NCI-H526 (cell line): ENCODE measurements at regions not wholly inside any gene's neighbourhood (a gene's known extent, or its start where the extent isn't known, plus 50 kb on each side); places are given as distances from the start of the nearest gene placed in this dataset.

Experiments used
- DNase-seq, 2 experiments: peaks; one replicate each; lab custom pipeline; 2025; lab: John Stamatoyannopoulos, UW

DNA sequence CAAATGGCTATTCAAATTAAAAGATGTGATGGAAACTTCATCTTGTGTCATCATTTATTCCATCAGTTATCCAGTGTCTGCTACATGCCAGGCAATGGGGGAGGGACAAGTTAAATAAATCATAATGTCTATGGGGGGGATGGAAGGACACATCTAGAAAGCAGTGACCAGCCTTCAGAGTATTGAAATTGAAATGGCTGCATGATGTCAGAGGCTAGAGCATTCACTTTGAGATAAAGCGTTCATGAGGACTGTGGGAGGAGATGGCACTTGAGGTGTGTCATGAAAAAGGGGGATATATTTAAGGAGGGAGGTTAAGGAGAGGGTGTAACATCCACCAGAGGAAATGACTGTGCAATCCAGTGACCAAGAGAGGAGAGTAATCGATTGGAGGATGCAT is 50.6 kb downstream of the SLIT2 start:
- DNase-seq = no peak

DNA sequence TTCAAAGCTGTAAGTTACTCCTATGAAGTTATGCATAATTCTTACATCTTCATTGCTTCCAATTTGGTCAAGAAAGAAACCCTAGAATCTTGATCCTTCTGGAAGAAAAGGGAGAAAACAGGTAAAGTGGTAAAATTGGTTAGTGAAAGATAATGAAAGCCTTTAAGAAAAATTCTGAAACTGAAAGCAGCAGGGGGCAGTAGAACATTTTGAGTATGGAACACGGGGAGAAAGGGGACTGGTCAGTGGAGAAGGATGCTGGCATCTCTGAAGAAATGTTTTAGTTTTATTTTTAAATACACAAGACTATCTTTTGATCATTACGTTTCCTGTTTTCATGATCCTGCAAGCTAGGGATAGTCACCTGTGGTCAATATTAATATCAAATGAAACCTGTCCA is 54.3 kb downstream of the SLIT2 start:
- peak in 1 of 2 experiments; percentile 20 for DNase-seq

- no peak for DNase-seq
These were observed 60.2 kb downstream of the SLIT2 start for GRCh38 chr4:20311856-20312255.

GRCh38 chr4:20313237-20314030 is 61.7 kb downstream of the SLIT2 start:
- no peak for DNase-seq

GRCh38 chr4:20317424-20317985 is 65.8 kb downstream of the SLIT2 start:
- DNase-seq = no peak

GRCh38 chr4:20318001-20318908 is 66.5 kb downstream of the SLIT2 start:
- DNase-seq = no peak

- no peak for DNase-seq
These were observed 67.2 kb downstream of the SLIT2 start for GRCh38 chr4:20318909-20319277.

DNA sequence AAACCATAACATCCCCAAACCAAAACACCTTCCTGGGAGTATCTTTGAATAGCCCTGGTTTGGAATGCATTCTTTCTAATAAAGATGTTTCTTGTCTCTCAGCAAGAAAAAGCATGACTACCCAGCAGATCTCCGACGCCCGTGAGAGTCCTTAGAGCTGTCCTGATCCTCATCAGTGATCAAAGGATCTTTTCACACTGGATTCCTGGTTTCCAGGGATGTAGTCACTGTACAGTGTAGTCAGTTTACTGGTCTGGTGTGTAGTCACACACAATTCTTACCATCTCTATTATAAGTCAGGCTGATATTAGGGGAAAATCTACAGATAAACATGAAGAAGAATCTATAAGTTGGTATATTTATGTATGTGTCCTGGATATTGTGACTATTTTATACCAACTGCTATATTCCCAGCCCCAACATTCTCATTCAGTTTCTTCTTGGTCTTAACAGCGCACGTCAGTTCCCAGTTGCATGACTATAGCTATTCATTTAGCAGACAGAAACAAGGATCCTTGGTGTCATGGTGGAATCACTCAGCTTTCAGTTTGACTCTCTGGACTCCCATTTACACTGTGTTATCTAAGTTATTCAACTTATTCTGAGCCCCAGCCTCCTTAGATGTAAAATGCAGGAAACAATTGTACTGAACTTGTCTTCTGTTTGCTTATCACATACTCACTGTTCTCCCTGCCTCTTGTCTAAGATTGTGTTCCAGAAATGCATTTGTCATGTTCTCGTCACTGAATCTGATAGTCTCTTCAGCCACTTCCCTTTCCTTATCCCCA is 68.3 kb downstream of the SLIT2 start:
- DNase-seq = no peak

GRCh38 chr4:20323991-20324390 is 72.3 kb downstream of the SLIT2 start:
- DNase-seq = no peak

DNA sequence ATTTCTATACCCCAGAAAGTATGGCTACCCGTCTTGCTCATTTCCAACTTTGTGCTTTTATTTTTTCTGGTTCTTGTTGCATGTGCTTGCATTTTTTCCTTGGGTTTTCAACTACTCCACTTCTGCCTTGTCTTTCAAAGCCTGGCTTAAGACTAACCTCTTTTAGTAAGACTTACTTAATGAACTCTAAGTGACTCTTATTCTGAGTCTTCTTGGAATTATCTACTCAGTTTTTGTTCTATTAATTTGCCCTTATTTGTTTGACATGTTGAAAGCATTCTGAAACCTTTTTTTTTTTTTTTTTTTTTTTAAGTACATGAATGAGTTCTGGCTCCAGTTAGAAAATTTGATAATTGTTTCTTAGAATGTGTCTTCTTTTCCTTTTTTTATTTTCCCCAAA is 74.8 kb downstream of the SLIT2 start:
- DNase-seq = no peak

DNA sequence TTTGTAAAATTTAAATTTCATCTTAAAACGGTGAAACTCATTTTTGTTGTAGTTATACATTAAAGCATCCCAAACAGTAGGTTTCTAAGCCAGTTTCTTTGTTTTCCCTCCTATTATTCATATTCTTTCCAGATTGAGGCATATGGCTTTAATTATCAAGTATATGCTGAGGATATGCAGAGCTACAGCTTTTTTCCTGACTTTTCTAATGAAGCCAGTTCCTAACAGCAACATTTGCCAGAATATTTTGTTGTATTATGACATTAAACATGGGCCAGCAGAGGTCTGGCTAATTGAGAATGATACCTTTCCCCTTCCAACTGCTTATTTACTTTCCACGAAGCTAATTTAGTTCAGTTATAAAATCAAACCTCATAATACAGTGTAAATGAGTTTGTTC is 75.3 kb downstream of the SLIT2 start:
- DNase-seq = no peak

GRCh38 chr4:20327808-20328207 is 76.1 kb downstream of the SLIT2 start:
- DNase-seq = no peak

- no peak for DNase-seq
These were observed 79.9 kb downstream of the SLIT2 start for GRCh38 chr4:20331642-20332041.

DNA sequence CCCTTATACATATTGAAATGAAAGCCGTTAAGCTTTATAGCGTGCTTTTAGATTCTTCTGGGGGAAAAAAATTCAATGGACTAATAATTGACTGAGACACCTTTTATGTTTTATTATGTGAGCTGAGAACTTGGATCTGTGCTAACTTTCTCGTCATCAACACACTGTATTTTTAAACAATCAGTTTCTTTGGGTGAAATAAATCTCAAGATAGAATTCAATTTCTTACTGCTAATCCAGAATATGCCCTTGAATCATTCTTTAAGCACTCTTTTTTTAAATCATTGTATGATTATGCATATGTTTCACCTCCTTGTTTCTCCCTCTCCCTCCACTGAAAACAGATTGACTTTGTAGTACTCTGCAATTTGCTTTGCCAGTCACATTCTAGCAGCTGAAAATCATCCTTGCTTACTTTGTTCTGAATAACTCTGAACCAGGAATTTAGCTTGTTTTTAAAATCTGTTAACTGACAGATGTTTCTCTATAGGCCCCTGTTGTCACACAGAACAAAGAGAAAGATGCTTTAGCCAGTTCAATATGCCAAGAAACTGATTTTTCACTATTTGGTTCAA is 81.5 kb downstream of the SLIT2 start:
- no peak for DNase-seq

DNA sequence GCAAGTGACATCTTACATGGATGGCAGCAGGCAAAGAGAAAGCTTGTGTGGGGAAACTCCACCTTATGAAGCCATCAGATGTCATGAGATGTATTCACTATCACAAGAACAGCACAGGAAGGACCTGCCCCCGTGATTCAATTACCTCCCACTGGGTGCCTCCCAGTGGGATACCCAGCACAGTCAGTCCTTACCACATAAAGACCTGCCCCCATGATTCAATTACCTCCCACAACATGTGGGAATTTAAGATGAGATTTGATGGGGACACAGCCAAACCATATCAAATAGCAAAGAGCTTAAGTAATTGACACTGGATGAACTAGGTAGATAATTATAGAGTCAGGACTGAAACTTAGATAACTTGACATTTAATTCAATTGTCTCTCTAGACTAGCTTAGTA is 85.6 kb downstream of the SLIT2 start:
- DNase-seq = no peak

DNA sequence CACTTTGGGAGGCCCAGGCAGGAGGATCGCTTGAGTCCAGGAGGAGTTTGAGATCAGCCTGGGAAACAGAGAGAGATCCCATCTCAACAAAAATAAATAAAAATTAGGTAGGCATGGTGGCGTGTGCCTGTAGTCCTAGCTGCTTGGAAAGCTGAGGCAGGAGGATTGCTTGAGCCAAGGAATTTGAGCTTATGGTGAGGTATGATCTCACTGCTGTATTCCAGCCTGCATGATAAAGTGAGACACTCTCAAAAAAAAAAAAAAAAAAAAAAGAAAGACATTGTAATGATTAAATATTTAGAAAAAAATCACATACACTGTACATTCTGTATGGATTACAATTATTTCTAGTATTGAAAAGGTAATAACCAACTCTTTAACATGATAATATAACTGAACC is 87.1 kb downstream of the SLIT2 start:
- DNase-seq = no peak

DNA sequence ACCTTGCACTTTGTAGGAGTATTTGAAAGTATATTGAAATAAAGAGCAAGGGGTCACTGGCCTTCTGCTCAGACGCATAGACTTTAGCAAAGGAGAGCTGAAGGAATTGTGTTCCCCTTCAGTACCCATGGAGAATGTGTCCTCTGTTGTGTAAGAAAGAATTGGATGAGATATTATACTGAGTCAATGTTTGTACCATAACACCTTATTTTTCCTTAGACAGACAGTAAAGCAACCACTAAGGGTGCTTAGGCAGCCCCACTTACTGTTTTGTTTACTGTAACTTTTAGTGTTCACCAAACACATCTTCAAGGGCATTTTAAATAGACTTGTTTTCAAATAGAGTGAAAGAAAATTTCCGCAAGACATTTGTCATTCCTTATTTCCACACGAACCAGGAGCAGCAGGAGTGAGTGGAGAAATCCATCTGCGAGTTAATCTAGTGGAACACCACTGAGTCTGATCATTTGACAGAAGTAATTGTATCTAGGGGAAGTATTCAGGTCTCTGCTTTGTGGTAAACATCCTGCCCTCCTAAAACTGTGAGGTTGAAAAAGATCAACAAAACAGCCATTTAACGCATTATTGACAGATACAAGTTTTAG is 89.5 kb downstream of the SLIT2 start:
- no peak for DNase-seq

GRCh38 chr4:20347531-20347930 is 95.8 kb downstream of the SLIT2 start:
- no peak for DNase-seq

GRCh38 chr4:20348411-20348810 is 96.7 kb downstream of the SLIT2 start:
- DNase-seq = no peak

GRCh38 chr4:20351360-20352162 is 99.9 kb downstream of the SLIT2 start:
- DNase-seq = no peak

- no peak for DNase-seq
These were observed 100.4 kb downstream of the SLIT2 start for GRCh38 chr4:20352163-20352431.
